Sigmoid colon (tissue), 6 donors: ENCODE measurements at regions not wholly inside any gene's neighbourhood (a gene's known extent, or its start where the extent isn't known, plus 50 kb on each side); places are given as distances from the start of the nearest gene placed in this dataset.

Source experiments
- DNase-seq: peaks from one replicate; pipeline ENCODE4 v3.0.0-alpha.2; 2019
- H3K27ac ChIP-seq, 4 donors: fragments of 200-600 bp; sonication (generic); one replicate each; pipeline ENCODE4 v1.5.1; 2016 to 2019; ENCODE audit warnings: mild to moderate bottlenecking in 1 of 4
- H3K27me3 ChIP-seq, 3 donors: fragments of 200-600 bp; sonication (generic); one replicate each; pipeline ENCODE4 v1.5.1; 2019; ENCODE audit warnings: mild to moderate bottlenecking in 1 of 3
- H3K36me3 ChIP-seq, 4 donors: fragments of 200-600 bp; sonication (generic); one replicate each; pipeline ENCODE4 v1.5.1; 2016 to 2019
- H3K4me1 ChIP-seq, 4 donors: fragments of 200-600 bp; sonication (generic); one replicate each; pipeline ENCODE4 v1.5.1; 2017 to 2019
- H3K4me3 ChIP-seq, 4 donors: fragments of 200-600 bp; sonication (generic); one replicate each; pipeline ENCODE4 v1.5.1; 2017 to 2019; ENCODE audit warnings: mild to moderate bottlenecking in 2 of 4, moderate library complexity in 1 of 4
- H3K9me3 ChIP-seq, 4 donors: fragments of 200-600 bp in 3 of 4; sonication (generic) in 3 of 4; one replicate each; pipeline versions ENCODE4 v1.5.1 to v1.6.1; 2013 to 2019
- EP300 ChIP-seq, 4 donors: sonication (generic); formaldehyde crosslinking; IDR thresholded peaks; one replicate each; pipeline ENCODE4 v1.6.1; 2017; ENCODE audit warnings: antibody characterized with exemption in 4 of 4
- POLR2A ChIP-seq, 2 donors: fragments of 450-650 bp; IDR thresholded peaks; one replicate each; pipeline ENCODE4 v1.6.1; 2016; ENCODE audit warnings: antibody characterized with exemption in 2 of 2, mild to moderate bottlenecking in 2 of 2, moderate library complexity in 2 of 2
- POLR2AphosphoS5 ChIP-seq, 4 donors: sonication (generic); formaldehyde crosslinking; IDR thresholded peaks; one replicate each; pipeline ENCODE4 v1.6.1; 2017; ENCODE audit warnings: antibody characterized with exemption in 4 of 4
- WGBS, 2 donors: extraction: QIAGEN DNeasy Blood & Tissue Kit; methylation state at CpG; one replicate each; pipeline ENCODE4 v1.1.7; 2013; 5-methylcytosine and 5-hydroxymethylcytosine counted together
- intact Hi-C: fragments of 100-400 bp; cut with DNase I; formaldehyde crosslinking; loops from one replicate; pipeline ENCODE4 v1.15.1; 2023
- TF ChIP-seq, protein P1 (sequence below), 4 experiments: fragments of 450-650 bp in 3 of 4; fragments of 200-600 bp in 1 of 4; IDR thresholded peaks; one replicate each; pipeline ENCODE4 v1.5.1; 2016 to 2019; ENCODE audit warnings: antibody characterized with exemption in 4 of 4, mild to moderate bottlenecking in 3 of 4, moderate library complexity in 2 of 4
- donor health status: healthy with polysubstance abuse.
- donor health status: healthy.

DNA sequence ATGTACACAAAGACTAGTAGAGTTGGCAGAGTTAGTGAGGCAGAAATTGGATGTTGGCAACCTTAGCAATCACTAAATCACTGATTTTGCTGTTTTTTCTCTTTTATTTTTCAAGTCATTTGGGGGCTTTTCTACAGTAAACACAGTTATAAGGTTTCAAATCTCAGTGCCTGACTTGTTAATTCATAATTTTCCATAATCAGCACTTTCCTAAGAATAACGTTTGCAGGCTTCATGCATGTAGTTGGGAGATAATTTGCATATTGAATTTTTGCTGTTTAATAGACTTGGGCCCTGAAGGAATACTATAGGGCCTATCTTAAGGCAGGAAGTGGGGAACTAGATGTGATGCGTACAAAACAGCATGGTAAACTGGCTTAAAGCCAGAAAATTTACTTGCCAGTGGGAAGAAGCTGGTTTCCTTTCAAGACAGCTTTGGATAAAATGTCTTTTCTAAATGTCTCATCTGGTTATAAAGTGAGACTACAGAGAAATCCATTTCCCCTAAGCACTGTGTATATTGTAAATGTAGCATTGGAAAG lies 127.2 kb upstream of the SMIM21 start:
- Histone ChIP-seq H3K36me3 (no peaks in the 10 kb centered on the region), H3K4me3 (no peak overlapping the region), H3K9me3 (no peaks in the 10 kb centered on the region), H3K27ac (no peak overlapping the region), H3K4me1 (no peaks in the 10 kb centered on the region), H3K27me3 (no peaks in the 10 kb centered on the region)
- intact Hi-C loops, result loop anchor here (10.0 kb wide), 1 partner anchor 360 kb away; no protein-coding TSS in a partner anchor
- TF ChIP-seq POLR2AphosphoS5 (IDR thresholded peaks at IDR 0.05) (no peak), POLR2A (IDR thresholded peaks at IDR 0.05) (no peak), EP300 (IDR thresholded peaks at IDR 0.05) (no peak)
- TF ChIP-seq, protein P1, sequence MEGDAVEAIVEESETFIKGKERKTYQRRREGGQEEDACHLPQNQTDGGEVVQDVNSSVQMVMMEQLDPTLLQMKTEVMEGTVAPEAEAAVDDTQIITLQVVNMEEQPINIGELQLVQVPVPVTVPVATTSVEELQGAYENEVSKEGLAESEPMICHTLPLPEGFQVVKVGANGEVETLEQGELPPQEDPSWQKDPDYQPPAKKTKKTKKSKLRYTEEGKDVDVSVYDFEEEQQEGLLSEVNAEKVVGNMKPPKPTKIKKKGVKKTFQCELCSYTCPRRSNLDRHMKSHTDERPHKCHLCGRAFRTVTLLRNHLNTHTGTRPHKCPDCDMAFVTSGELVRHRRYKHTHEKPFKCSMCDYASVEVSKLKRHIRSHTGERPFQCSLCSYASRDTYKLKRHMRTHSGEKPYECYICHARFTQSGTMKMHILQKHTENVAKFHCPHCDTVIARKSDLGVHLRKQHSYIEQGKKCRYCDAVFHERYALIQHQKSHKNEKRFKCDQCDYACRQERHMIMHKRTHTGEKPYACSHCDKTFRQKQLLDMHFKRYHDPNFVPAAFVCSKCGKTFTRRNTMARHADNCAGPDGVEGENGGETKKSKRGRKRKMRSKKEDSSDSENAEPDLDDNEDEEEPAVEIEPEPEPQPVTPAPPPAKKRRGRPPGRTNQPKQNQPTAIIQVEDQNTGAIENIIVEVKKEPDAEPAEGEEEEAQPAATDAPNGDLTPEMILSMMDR (IDR thresholded peaks at IDR 0.05), result no peak
- 56 to 60% methylated on average over 2 of the region's 2 CpGs for WGBS, 2 donors
- DNase-seq, result no peak

DNA sequence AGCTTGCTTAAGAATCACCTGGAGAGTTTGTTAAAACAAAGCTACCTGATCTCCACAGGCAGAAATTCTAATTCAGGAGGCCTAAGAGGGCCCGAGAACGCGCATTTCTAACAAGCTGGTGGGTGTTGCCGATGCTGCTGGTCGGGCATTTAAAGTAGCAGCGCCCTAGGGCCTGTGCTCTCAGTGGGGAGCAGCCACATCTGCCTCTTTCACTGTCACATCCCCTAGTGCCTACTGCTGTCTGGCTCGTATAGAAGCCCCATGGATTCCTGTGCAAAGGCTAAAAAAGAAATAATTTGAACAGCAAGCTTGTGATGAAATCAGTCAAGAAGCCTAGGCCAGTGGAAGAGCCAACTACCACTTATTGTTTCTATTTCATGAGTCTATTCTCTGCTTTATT lies 126.7 kb upstream of the SMIM21 start:
- Histone ChIP-seq H3K27me3 (no peaks in the 10 kb centered on the region), H3K9me3 (no peaks in the 10 kb centered on the region), H3K4me3 (no peak overlapping the region), H3K36me3 (no peaks in the 10 kb centered on the region), H3K4me1 (no peaks in the 10 kb centered on the region), H3K27ac (no peak overlapping the region)
- intact Hi-C loops, result loop anchor here (10.0 kb wide), 1 partner anchor 361 kb away; no protein-coding TSS in a partner anchor
- no peak for DNase-seq
- 82% methylated on average over 7 of the region's 7 CpGs for WGBS, 2 donors
- TF ChIP-seq EP300 (IDR thresholded peaks at IDR 0.05) (no peak), POLR2A (IDR thresholded peaks at IDR 0.05) (no peak), POLR2AphosphoS5 (IDR thresholded peaks at IDR 0.05) (no peak)
- TF ChIP-seq, protein P1 (IDR thresholded peaks at IDR 0.05), result no peak

DNA sequence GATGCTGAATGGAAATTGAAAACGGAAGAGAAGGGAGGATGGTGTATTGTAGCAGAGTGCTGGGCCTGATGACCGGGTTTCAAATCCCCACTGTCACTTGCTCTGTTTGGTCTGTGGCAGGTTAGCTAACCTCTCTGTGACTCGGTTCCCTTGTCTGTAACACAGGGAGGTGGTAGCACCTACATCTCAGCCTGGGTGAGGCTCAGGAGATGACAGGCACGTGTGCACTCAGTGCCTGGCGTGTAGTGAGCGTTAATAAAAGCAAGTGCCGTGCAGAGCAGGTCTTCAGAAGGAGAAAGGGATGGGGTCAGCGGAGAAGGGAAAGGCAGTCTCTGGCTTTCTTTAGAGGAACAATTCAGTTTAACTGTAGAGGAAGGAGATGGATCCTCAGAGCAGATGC lies 125.5 kb upstream of the SMIM21 start:
- H3K36me3 ChIP-seq, result no peaks in the 10 kb centered on the region
- TF ChIP-seq, protein P1 (IDR thresholded peaks at IDR 0.05), result no peak
- TF ChIP-seq POLR2AphosphoS5 (IDR thresholded peaks at IDR 0.05) (no peak), POLR2A (IDR thresholded peaks at IDR 0.05) (no peak), EP300 (IDR thresholded peaks at IDR 0.05) (no peak)
- H3K27me3 ChIP-seq, result no peaks in the 10 kb centered on the region
- intact Hi-C loops, result loop anchor here (10.0 kb wide), 1 partner anchor 362 kb away; no protein-coding TSS in a partner anchor
- DNase-seq, result no peak
- H3K9me3 ChIP-seq, result no peaks in the 10 kb centered on the region
- no peaks in the 10 kb centered on the region for H3K4me1 ChIP-seq
- no peak overlapping the region for H3K4me3 ChIP-seq
- H3K27ac ChIP-seq, result no peak overlapping the region
- 87 to 92% methylated on average over 8 of the region's 8 CpGs for WGBS, 2 donors

DNA sequence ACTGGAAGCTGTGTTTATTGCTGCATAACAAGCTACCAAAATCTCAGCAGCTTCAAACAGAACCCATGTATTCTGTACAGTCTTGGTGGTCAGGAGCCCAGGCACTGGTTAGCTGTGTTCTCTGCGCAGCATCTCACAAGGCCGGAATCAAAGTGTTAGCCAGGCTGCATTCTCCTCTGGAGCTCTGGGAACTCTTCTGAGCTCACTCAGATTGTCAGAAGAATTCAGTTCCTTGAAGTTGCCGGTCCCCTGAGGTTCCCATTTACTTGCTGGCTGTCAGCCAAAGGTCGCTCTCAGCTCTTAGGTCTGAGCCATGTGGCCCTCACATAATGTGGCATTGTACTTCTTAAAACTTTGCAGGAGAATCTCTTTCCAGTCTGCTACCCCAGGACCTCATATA lies 123.6 kb upstream of the SMIM21 start:
- intact Hi-C loops, result loop anchor here (10.0 kb wide), 1 partner anchor 364 kb away; no protein-coding TSS in a partner anchor
- no peaks in the 10 kb centered on the region for H3K36me3 ChIP-seq
- no peaks in the 10 kb centered on the region for H3K27me3 ChIP-seq
- no peaks in the 10 kb centered on the region for H3K9me3 ChIP-seq
- 45 to 52% methylated on average over 4 of the region's 4 CpGs for WGBS, 2 donors
- H3K27ac ChIP-seq, result no peak overlapping the region
- H3K4me1 ChIP-seq, result no peaks in the 10 kb centered on the region
- no peak overlapping the region for H3K4me3 ChIP-seq
- no peak for TF ChIP-seq POLR2AphosphoS5 (IDR thresholded peaks at IDR 0.05)
- TF ChIP-seq POLR2A (IDR thresholded peaks at IDR 0.05), result no peak
- no peak for TF ChIP-seq EP300 (IDR thresholded peaks at IDR 0.05)
- no peak for DNase-seq

DNA sequence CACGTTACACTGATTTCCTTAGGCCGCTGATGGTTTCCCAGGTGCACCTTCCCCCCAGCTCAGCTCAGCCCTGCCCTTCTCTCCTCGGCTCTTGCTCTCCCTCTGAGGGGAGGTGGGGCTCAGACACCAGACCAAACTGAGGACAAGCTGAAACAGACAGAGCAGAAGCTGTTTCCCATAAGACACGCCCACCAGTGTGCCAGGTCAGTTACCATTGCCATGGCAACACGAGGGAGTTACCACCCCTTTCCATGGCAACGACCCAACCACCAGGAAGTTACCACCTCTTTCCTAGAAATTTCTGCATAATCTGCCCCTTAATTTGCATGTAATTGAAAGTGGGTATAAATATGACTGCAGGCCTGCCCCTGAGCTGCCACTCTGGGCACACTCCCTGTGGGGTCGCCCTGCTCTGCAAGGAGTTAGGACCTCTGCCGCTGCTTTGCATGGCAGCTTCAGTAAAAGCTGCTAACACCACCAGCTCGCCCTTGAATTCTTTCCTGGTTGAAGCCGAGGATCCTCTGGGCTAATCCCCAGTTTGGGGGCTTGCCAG lies 120.9 kb upstream of the SMIM21 start:
- WGBS, 2 donors, result 48 to 67% methylated on average over 10 of the region's 10 CpGs
- DNase-seq, result no peak
- no peak overlapping the region for H3K4me3 ChIP-seq
- intact Hi-C loops, result no loop called here
- TF ChIP-seq EP300 (IDR thresholded peaks at IDR 0.05) (no peak), POLR2A (IDR thresholded peaks at IDR 0.05) (no peak)
- TF ChIP-seq, protein P1 (IDR thresholded peaks at IDR 0.05), result no peak
- no peak overlapping the region for H3K27ac ChIP-seq
- H3K4me1 ChIP-seq, result peaks cover 0 to 16% (median 12%) of the 10 kb centered on the region in 4 donors
- H3K27me3 ChIP-seq, result no peaks in the 10 kb centered on the region
- H3K36me3 ChIP-seq, result no peaks in the 10 kb centered on the region
- no peaks in the 10 kb centered on the region for H3K9me3 ChIP-seq
